ENCODE measurements at regions not wholly inside any gene's neighbourhood (a gene's known extent, or its start where the extent isn't known, plus 50 kb on each side); places are given as distances from the start of the nearest gene placed in this dataset.

DNA sequence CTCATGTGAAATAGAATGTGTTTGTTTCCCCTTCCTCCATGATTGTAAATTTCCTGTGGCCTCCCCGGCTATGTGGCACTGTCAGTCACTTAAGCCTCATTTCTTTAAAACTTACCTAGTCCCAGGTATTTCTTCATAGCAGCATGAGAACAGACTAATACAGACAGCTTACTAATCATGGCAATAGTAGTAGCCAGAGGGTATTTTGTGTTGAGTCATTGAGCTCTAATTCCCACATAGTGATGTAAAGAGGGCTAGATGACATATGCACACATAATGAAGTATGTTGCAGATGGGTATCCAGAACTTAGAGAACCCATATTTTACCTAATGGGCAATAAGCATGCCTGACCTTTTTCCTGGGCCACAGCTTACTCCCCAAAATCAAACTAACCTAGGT, 1197.2 kb downstream of the PCDH7 start:
- H3K9me3 ChIP-seq (ENCODE audit: control insufficient read depth, low read length, poor library complexity, severe bottlenecking), result no peaks in the 10 kb centered on the region
- DNase-seq (no peak), ATAC-seq (no peak)
- H3K4me1 Mint-ChIP-seq, result no peaks in the 10 kb centered on the region
- H3K36me3 Mint-ChIP-seq (ENCODE audit: low read depth), result no peaks in the 10 kb centered on the region
- H3K27ac Mint-ChIP-seq, result no peak overlapping the region
- no peak overlapping the region for H3K4me3 Mint-ChIP-seq
- H3K27me3 Mint-ChIP-seq, result no peaks in the 10 kb centered on the region

DNA sequence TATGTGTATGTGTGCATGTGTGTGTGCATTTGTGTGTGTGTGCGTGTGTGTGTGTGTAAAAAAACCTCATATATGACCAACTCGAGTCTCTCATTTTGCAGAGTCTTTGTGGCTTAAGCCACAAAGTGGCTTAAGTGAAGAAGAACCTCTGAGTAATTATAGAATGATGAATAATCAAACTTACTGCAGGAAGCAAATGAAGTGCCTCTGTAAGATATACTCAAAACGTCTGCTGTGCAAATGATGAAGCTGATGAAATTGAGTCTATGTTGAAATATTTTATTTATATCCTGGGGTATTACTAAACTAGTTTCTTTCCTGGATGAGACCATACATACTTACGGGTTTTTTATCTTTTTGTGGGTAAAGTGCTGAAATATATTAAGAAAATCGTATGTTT, 1198.7 kb downstream of the PCDH7 start:
- Mint-ChIP-seq H3K27me3 (no peaks in the 10 kb centered on the region), H3K36me3 (ENCODE audit: low read depth) (no peaks in the 10 kb centered on the region), H3K27ac (no peak overlapping the region), H3K4me1 (no peaks in the 10 kb centered on the region), H3K4me3 (no peak overlapping the region)
- no peaks in the 10 kb centered on the region for H3K9me3 ChIP-seq (ENCODE audit: control insufficient read depth, low read length, poor library complexity, severe bottlenecking)
- DNase-seq (no peak), ATAC-seq (no peak)

DNA sequence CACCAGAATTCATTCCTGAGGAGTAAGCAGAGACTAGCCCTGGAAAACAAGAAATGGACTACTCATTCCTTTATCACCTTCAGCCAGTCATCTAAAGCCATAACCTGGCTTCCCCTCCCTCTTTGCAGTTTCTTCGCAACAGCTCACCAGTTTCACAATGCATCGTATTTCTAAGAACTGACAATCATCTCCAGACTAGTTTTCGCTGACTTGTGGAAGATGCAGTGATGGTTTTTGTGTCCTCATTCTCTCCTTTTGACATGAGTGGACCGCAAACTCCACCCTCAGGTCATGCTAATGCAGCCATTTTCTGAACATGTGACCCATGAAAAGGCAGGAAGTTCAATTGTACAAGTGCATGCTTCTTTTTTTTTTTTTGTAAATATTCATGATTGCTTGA, 1203.5 kb downstream of the PCDH7 start:
- Mint-ChIP-seq H3K27ac (no peak overlapping the region), H3K4me1 (no peaks in the 10 kb centered on the region), H3K27me3 (no peaks in the 10 kb centered on the region), H3K36me3 (ENCODE audit: low read depth) (no peaks in the 10 kb centered on the region), H3K4me3 (no peak overlapping the region)
- no peaks in the 10 kb centered on the region for H3K9me3 ChIP-seq (ENCODE audit: control insufficient read depth, low read length, poor library complexity, severe bottlenecking)
- DNase-seq (no peak), ATAC-seq (no peak)

DNA sequence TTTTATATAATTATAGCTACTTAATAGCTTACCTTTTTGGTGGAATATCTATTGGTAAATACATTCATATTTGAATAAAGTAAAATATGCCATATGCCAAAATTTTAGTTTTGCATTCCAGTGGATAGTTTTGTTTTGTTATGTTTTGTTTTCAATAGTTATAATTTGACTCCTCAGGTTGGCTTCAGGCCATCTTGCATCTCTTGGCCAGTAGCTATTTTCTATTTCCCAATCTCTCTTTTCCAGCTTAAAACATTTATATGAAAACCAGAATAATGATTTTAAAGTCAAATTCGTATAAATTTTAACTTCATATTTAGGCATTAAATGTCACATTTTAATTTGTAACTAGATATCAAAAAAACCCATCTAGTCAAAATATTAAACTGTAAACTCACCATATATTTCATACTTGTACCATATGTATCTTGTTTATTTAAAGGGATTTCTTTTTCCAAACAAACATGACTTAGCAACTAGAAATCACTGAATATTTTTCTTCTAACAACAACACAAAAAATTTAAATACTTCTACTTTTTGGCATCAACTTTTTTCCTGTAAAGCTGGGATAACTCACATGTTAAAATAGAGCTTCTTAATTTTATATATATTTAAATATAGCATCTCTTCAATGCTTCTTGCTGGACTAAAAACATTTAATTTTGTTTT, 1209.6 kb downstream of the PCDH7 start:
- Mint-ChIP-seq H3K4me1 (no peaks in the 10 kb centered on the region), H3K36me3 (ENCODE audit: low read depth) (no peaks in the 10 kb centered on the region), H3K27ac (no peak overlapping the region), H3K4me3 (no peak overlapping the region), H3K27me3 (no peaks in the 10 kb centered on the region)
- H3K9me3 ChIP-seq (ENCODE audit: control insufficient read depth, low read length, poor library complexity, severe bottlenecking), result no peaks in the 10 kb centered on the region
- no peak for DNase-seq
- ATAC-seq, result no peak

DNA sequence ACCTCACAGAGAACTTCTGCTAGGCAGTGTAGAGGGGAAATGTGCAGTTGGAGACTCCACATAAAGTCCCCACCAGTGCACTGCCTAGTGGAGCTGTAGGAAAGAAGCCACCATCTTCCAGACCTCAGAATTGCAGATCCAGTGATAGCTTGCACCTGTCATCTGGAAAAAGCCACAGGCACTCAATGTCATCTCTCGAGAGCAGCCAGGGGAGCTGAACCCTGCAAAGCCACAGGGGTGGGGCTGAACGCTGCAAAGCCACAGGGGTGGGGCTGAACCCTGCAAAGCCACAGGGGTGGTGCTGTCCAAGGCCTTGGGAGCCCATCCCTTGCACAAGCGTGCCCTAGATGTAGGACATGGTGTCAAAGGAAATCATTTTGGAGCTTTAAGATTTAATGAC, 1226.3 kb downstream of the PCDH7 start:
- ATAC-seq, result no peak
- no peaks in the 10 kb centered on the region for H3K9me3 ChIP-seq (ENCODE audit: control insufficient read depth, low read length, poor library complexity, severe bottlenecking)
- Mint-ChIP-seq H3K27me3 (no peaks in the 10 kb centered on the region), H3K4me1 (no peaks in the 10 kb centered on the region), H3K4me3 (no peak overlapping the region), H3K27ac (no peak overlapping the region), H3K36me3 (ENCODE audit: low read depth) (no peaks in the 10 kb centered on the region)
- no peak for DNase-seq

DNA sequence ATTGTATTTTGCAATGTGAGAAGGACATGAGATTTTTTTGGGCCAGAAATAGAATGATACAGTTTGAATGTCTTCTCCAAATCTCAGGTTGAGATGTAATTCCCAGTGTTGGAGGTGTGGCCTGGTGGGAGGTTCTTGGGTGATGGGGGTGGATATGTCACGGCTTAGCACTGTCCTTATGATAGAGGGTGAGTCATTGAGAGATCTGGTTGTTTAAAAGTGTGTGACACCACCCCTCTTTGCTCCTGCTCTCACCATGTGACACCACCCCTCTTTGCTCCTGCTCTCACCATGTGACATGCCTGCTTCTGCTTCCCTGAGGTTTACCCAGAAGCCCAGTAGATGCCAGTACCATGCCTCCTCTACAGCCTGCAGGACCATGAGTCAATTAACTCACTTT, 1226.9 kb downstream of the PCDH7 start:
- H3K4me1 Mint-ChIP-seq, result no peaks in the 10 kb centered on the region
- H3K36me3 Mint-ChIP-seq (ENCODE audit: low read depth), result no peaks in the 10 kb centered on the region
- H3K27ac Mint-ChIP-seq, result no peak overlapping the region
- DNase-seq (no peak), ATAC-seq (no peak)
- H3K27me3 Mint-ChIP-seq, result no peaks in the 10 kb centered on the region
- H3K9me3 ChIP-seq (ENCODE audit: control insufficient read depth, low read length, poor library complexity, severe bottlenecking), result no peaks in the 10 kb centered on the region
- no peak overlapping the region for H3K4me3 Mint-ChIP-seq

DNA sequence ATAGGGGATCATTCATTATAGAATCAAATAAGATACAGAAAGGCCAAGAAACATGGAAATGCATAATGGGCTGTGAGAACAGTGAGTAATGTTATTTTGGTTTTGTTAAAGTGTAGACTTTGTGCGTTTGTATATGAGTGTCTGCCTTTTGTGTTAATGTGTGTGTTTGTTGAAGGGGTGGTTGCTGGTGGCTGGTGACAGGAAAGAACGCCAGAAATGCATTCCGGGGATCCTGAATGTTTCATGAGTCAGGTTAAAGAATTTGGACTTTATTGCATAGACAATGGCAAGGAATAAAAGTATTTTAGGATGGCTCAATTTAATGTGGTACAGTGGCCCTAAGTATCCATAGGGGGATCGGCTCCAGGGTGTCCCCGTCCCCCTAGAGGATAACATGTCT, 1228.9 kb downstream of the PCDH7 start:
- H3K9me3 ChIP-seq (ENCODE audit: control insufficient read depth, low read length, poor library complexity, severe bottlenecking), result no peaks in the 10 kb centered on the region
- ATAC-seq (no peak), DNase-seq (no peak)
- Mint-ChIP-seq H3K27ac (no peak overlapping the region), H3K4me3 (no peak overlapping the region), H3K27me3 (no peaks in the 10 kb centered on the region), H3K4me1 (no peaks in the 10 kb centered on the region), H3K36me3 (ENCODE audit: low read depth) (no peaks in the 10 kb centered on the region)

DNA sequence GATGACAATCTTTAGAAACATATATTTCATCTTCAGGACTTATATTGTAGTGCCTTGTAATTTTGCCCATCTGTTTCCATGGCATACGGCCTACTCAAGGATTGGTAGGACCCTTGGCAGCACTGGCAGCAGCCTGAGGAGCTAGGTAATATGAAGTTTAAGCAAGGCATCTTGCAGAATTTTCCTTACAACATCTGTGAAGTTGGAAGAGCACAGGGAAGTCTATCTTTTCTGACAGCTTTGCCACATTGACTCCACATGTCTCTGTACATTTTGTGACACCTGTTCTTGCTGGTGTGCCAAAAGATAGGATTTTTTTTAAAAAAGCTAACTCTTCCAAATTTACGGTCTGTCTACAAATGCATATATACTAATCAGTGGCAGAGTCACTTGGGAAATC, 1235.2 kb downstream of the PCDH7 start:
- DNase-seq, result no peak
- H3K36me3 Mint-ChIP-seq (ENCODE audit: low read depth), result no peaks in the 10 kb centered on the region
- H3K4me1 Mint-ChIP-seq, result no peaks in the 10 kb centered on the region
- H3K27me3 Mint-ChIP-seq, result no peaks in the 10 kb centered on the region
- no peak overlapping the region for H3K27ac Mint-ChIP-seq
- no peak overlapping the region for H3K4me3 Mint-ChIP-seq
- no peak for ATAC-seq
- H3K9me3 ChIP-seq (ENCODE audit: control insufficient read depth, low read length, poor library complexity, severe bottlenecking), result no peaks in the 10 kb centered on the region

DNA sequence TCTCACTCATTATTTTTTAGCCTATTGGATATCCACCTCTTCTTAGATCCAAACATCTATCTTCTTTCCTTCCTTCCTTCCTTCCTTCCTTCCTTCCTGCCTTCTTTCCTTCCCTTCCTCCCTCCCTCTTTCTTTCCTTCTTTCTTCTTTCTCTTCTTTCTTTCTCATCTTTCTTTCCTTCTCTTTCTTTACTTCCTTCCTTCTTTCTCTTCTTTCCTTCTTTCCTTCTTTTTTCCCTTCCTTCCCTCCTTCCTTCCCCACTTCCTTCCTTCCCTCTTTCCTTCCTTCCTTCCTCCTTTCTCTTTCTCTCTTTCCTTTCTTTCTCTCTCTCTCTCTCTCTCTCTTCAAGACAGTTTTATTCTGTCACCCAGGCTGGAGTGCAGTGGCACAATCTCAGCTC, 1239.8 kb downstream of the PCDH7 start:
- H3K4me3 Mint-ChIP-seq, result no peak overlapping the region
- ATAC-seq (no peak), DNase-seq (no peak)
- H3K9me3 ChIP-seq (ENCODE audit: control insufficient read depth, low read length, poor library complexity, severe bottlenecking), result no peaks in the 10 kb centered on the region
- no peaks in the 10 kb centered on the region for H3K36me3 Mint-ChIP-seq (ENCODE audit: low read depth)
- H3K4me1 Mint-ChIP-seq, result no peaks in the 10 kb centered on the region
- H3K27ac Mint-ChIP-seq, result no peak overlapping the region
- no peaks in the 10 kb centered on the region for H3K27me3 Mint-ChIP-seq

DNA sequence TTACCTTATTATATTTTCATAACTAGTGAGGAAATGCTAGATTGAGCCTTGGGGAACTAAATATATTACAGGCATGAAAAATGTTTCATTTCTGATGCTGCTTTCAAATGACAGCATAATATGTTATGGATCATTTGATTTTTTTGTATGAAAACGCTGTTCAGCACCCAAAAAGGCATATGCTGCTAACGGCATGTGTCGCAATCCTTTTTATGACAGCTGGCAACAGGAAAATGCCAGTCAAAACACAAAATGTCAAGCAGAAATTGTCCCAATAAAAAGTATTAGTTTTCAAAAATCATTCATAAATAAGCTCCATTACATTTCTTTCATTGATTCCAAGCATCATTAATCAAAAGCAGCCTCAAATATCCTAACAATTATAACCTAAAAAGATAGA, 1244.5 kb downstream of the PCDH7 start:
- DNase-seq (no peak), ATAC-seq (no peak)
- no peaks in the 10 kb centered on the region for H3K9me3 ChIP-seq (ENCODE audit: control insufficient read depth, low read length, poor library complexity, severe bottlenecking)
- Mint-ChIP-seq H3K27me3 (no peaks in the 10 kb centered on the region), H3K4me1 (no peaks in the 10 kb centered on the region), H3K27ac (no peak overlapping the region), H3K36me3 (ENCODE audit: low read depth) (no peaks in the 10 kb centered on the region), H3K4me3 (no peak overlapping the region)

DNA sequence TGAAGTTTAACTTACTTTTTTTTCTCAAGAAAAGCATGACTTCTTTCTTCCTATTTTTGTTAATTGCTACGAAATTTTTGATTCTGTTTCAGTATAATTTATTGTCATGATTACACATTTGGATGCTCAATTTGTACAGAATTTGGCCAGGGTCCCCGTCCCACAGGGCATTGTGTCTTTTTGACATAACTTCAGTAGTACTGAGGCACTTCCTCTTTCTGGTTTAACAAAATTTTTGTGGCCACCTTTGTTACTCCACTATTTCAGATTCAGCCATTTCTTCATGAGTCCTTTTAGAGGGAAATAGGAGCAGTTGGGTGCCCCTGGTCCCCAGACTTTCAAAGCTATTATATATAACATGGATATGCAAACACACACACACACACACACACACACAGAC, 1248.7 kb downstream of the PCDH7 start:
- H3K4me3 Mint-ChIP-seq, result no peak overlapping the region
- no peaks in the 10 kb centered on the region for H3K27me3 Mint-ChIP-seq
- no peaks in the 10 kb centered on the region for H3K9me3 ChIP-seq (ENCODE audit: control insufficient read depth, low read length, poor library complexity, severe bottlenecking)
- no peak for ATAC-seq
- DNase-seq, result no peak
- no peak overlapping the region for H3K27ac Mint-ChIP-seq
- no peaks in the 10 kb centered on the region for H3K4me1 Mint-ChIP-seq
- no peaks in the 10 kb centered on the region for H3K36me3 Mint-ChIP-seq (ENCODE audit: low read depth)

DNA sequence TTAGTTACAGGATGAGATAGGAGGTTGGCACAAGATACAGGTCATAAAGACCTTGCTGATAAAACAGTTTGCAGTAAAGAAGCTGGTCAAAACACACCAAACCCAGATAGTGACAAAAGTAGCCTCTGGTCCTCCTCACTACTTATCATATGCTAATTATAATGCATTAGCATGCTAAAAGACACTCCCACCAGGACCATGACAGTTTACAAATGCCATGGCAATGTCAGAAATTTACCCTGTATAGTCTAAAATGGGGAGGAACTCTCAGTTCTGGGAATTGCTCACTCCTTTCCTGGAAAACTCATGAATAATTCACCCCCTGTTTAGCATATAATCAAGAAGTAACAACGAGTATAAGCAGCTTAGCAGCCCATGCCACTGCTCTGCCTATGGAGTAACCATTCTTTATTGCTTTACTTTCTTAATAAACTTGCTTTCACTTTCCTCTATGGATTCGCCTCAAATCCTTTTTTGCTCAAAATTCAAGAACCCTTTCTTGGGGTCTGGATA, 1254.4 kb downstream of the PCDH7 start:
- H3K4me1 Mint-ChIP-seq, result no peaks in the 10 kb centered on the region
- no peak overlapping the region for H3K27ac Mint-ChIP-seq
- H3K27me3 Mint-ChIP-seq, result no peaks in the 10 kb centered on the region
- ATAC-seq (no peak), DNase-seq (no peak)
- no peaks in the 10 kb centered on the region for H3K9me3 ChIP-seq (ENCODE audit: control insufficient read depth, low read length, poor library complexity, severe bottlenecking)
- H3K4me3 Mint-ChIP-seq, result no peak overlapping the region
- no peaks in the 10 kb centered on the region for H3K36me3 Mint-ChIP-seq (ENCODE audit: low read depth)

DNA sequence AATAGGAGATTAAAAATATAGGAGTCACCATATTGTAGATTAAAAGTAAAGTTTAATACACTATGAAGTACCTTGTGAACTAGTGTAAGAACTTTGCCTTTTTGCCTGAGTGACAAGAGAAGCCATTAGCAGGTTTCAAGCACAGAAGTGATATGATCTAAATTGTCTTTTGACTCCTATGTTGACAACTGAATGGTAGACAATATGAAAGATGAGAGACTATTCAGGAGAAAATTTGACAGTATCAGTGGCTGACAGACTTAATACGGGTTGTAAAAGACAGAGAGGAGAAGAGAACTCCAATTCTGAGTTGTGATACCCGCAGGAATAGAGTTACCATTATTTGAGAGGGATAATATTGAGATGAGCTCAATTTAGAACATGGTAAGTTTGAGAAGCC, 1259.8 kb downstream of the PCDH7 start:
- DNase-seq (no peak), ATAC-seq (no peak)
- Mint-ChIP-seq H3K36me3 (ENCODE audit: low read depth) (no peaks in the 10 kb centered on the region), H3K4me1 (no peaks in the 10 kb centered on the region), H3K27me3 (no peaks in the 10 kb centered on the region), H3K27ac (no peak overlapping the region), H3K4me3 (no peak overlapping the region)
- H3K9me3 ChIP-seq (ENCODE audit: control insufficient read depth, low read length, poor library complexity, severe bottlenecking), result no peaks in the 10 kb centered on the region

DNA sequence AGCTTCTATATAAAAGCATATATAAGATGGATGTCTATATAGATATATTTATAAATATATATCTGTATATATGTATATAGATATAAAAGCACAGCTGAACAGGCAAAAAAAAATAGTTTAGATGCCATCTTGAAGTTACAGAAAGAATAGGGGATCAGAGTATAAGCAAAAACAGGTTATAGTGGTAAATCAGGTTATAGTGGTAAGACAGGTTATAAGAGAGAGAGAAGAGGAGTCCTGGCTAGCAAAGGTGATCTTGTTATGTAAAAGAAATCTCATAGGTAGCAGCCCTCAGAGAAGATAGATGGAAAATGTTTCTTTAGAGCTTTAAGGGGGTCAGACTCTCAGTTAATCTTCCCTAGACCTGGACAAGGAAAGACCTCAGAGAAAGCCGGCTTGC, 1263.1 kb downstream of the PCDH7 start:
- ATAC-seq (no peak), DNase-seq (no peak)
- Mint-ChIP-seq H3K4me1 (no peaks in the 10 kb centered on the region), H3K27ac (no peak overlapping the region), H3K4me3 (no peak overlapping the region), H3K27me3 (no peaks in the 10 kb centered on the region), H3K36me3 (ENCODE audit: low read depth) (no peaks in the 10 kb centered on the region)
- no peaks in the 10 kb centered on the region for H3K9me3 ChIP-seq (ENCODE audit: control insufficient read depth, low read length, poor library complexity, severe bottlenecking)

Data from T-helper 17 cell (primary cell).